Pancreas (tissue), 10 donors: ENCODE measurements at regions not wholly inside any gene's neighbourhood (a gene's known extent, or its start where the extent isn't known, plus 50 kb on each side); places are given as distances from the start of the nearest gene placed in this dataset.

Experiments
- ATAC-seq, 4 donors: fragments of 200-7000 bp; cut with Tn5 transposase; one replicate each; pipeline versions ENCODE4 v1.8.0 to v1.9.1; 2020; ENCODE audit warnings: mild to moderate bottlenecking in 4 of 4, moderate library complexity in 4 of 4
- DNase-seq, 6 donors: peaks; one replicate each; pipeline ENCODE4 v3.0.0-alpha.2; 2020
- FAIRE-seq: peaks from 2 replicates; lab custom pipeline; 2012; peaks lifted over from hg19 to GRCh38; lab: Jason Lieb, UNC
- H3K27ac ChIP-seq, 4 donors: fragments of 200-600 bp; sonication (generic); 1 replicate in 3 of 4; 2 replicates in 1 of 4; pipeline versions ENCODE4 v1.5.0 to v1.8.0; 2020
- H3K27me3 ChIP-seq, 4 donors: fragments of 200-600 bp; one replicate each; pipeline ENCODE4 v1.8.0; 2021
- H3K36me3 ChIP-seq, 3 donors: fragments of 200-600 bp; sonication (generic) in 1 of 3; one replicate each; pipeline versions ENCODE4 v1.5.0 to v1.8.0; 2020 to 2021
- H3K4me1 ChIP-seq, 3 donors: fragments of 200-600 bp; one replicate each; pipeline ENCODE4 v1.8.0; 2021
- H3K4me3 ChIP-seq, 4 donors: fragments of 200-600 bp; sonication (generic) in 2 of 4; one replicate each; pipeline versions ENCODE4 v1.5.0 to v1.8.0; 2020 to 2021
- H3K9me3 ChIP-seq, 4 donors: fragments of 200-600 bp; one replicate each; pipeline ENCODE4 v1.8.0; 2021
- CTCF ChIP-seq, 4 donors: fragments of 200-600 bp; sonication (generic) in 3 of 4; IDR thresholded peaks; one replicate each; pipeline versions ENCODE4 v1.5.0 to v1.8.0; 2021; ENCODE audit warnings: antibody characterized with exemption in 4 of 4
- WGBS, 2 donors: extraction: QIAGEN DNeasy Blood & Tissue Kit; methylation state at CpG; one replicate each; pipeline ENCODE4 v1.1.7; 2013; 5-methylcytosine and 5-hydroxymethylcytosine counted together
- intact Hi-C, 3 donors: fragments of 100-400 bp; cut with DNase I; formaldehyde crosslinking; loops; one replicate each; pipeline versions ENCODE4 v1.11.1 to v1.14.2; 2022
- donor health status: healthy with polysubstance abuse.
- donor health status: DM: no; HTN: no; CAD: no; lungs with moderate emphysema.
- donor health status: DM: no; HTN: no; CAD: no.
- donor health status: control.
- donor health status: control.
- donor health status: Bipolar disorder and iron deficiency.
- donor health status: DM: yes; HTN: yes; CAD: no.
- donor health status: DM: no; HTN: no; CAD: no.
- donor health status: DM: no; HTN: no; CAD: no.
- donor health status: DM: yes; HTN: yes; CAD: no.

GRCh38 chr11:123378096-123378495 is 52.0 kb upstream of the GRAMD1B start:
- H3K4me3 ChIP-seq: no peak overlapping the region
- H3K27ac ChIP-seq: no peak overlapping the region
- ATAC-seq: no peak
- no peaks in the 10 kb centered on the region for H3K36me3 ChIP-seq
- H3K4me1 ChIP-seq: no peaks in the 10 kb centered on the region
- no peak for FAIRE-seq
- peaks cover 0 to 4% (median 0%) of the 10 kb centered on the region in 4 donors for H3K27me3 ChIP-seq
- no peak for TF ChIP-seq CTCF (IDR thresholded peaks at IDR 0.05)
- no peak for DNase-seq
- 38 to 43% methylated on average over 3 of the region's 3 CpGs for WGBS, 2 donors
- intact Hi-C loops: no loop called here
- no peaks in the 10 kb centered on the region for H3K9me3 ChIP-seq

- Histone ChIP-seq H3K27ac (no peak overlapping the region), H3K4me1 (no peaks in the 10 kb centered on the region), H3K36me3 (no peaks in the 10 kb centered on the region), H3K4me3 (no peak overlapping the region), H3K27me3 (peaks cover 0 to 8% (median 0%) of the 10 kb centered on the region in 4 donors), H3K9me3 (no peaks in the 10 kb centered on the region)
- no peak for FAIRE-seq
- no peak for TF ChIP-seq CTCF (IDR thresholded peaks at IDR 0.05)
- 51 to 59% methylated on average over 5 of the region's 5 CpGs for WGBS, 2 donors
- DNase-seq: no peak
- intact Hi-C loops: no loop called here
- ATAC-seq: no peak
Observed at GRCh38 chr11:123377355-123377754, 52.7 kb upstream of the GRAMD1B start.

GRCh38 chr11:123375832-123376231 is 54.2 kb upstream of the GRAMD1B start:
- Histone ChIP-seq H3K27me3 (peaks cover 0 to 9% (median 0%) of the 10 kb centered on the region in 4 donors), H3K4me3 (no peak overlapping the region)
- 79 to 85% methylated on average over 3 of the region's 3 CpGs for WGBS, 2 donors

DNA sequence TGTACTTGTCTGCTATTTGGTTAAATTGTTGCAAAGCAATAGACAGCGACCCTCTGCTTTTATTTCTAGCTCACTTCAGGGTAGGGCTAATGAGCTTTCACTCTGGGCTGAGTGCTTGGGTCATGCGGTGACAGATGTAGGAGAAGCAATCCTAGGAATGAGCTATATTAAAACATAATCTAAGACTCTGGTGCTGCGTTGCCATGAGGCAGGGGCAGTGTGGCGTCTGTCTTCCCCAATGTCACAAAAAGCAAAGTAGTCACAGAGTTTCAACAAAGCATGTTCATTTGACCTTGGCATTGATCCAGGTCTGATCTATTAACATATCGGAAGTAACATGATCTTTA is 55.5 kb upstream of the GRAMD1B start:
- no peaks in the 10 kb centered on the region for H3K36me3 ChIP-seq
- no peaks in the 10 kb centered on the region for H3K9me3 ChIP-seq
- H3K27me3 ChIP-seq: peaks cover 0 to 9% (median 0%) of the 10 kb centered on the region in 4 donors
- FAIRE-seq: no peak
- 34 to 35% methylated on average over 5 of the region's 5 CpGs for WGBS, 2 donors
- DNase-seq: no peak
- no peak for ATAC-seq
- TF ChIP-seq CTCF (IDR thresholded peaks at IDR 0.05): no peak
- H3K27ac ChIP-seq: no peak overlapping the region
- H3K4me1 ChIP-seq: no peaks in the 10 kb centered on the region
- H3K4me3 ChIP-seq: no peak overlapping the region
- intact Hi-C loops: no loop called here

More at GRCh38 chr11:123375832-123376231, 54.2 kb upstream of the GRAMD1B start:
- Histone ChIP-seq H3K9me3 (no peaks in the 10 kb centered on the region), H3K4me1 (no peaks in the 10 kb centered on the region), H3K27ac (no peak overlapping the region), H3K36me3 (no peaks in the 10 kb centered on the region)
- no peak for TF ChIP-seq CTCF (IDR thresholded peaks at IDR 0.05)
- FAIRE-seq (no peak), DNase-seq (no peak), ATAC-seq (no peak)
- intact Hi-C loops: no loop called here

- Histone ChIP-seq H3K4me3 (no peak overlapping the region), H3K9me3 (no peaks in the 10 kb centered on the region), H3K4me1 (no peaks in the 10 kb centered on the region), H3K27ac (no peak overlapping the region), H3K36me3 (no peaks in the 10 kb centered on the region), H3K27me3 (peaks cover 0 to 9% (median 0%) of the 10 kb centered on the region in 4 donors)
- WGBS, 2 donors: 57 to 73% methylated on average over 4 of the region's 4 CpGs
- DNase-seq: no peak
- ATAC-seq: no peak
- intact Hi-C loops: no loop called here
- TF ChIP-seq CTCF (IDR thresholded peaks at IDR 0.05): no peak
- FAIRE-seq: no peak
Observed at GRCh38 chr11:123373754-123374621, 56.1 kb upstream of the GRAMD1B start.
